RWPE2 (cell line): ENCODE measurements at regions not wholly inside any gene's neighbourhood (a gene's known extent, or its start where the extent isn't known, plus 50 kb on each side); places are given as distances from the start of the nearest gene placed in this dataset.

Source experiments
- ATAC-seq: fragments of 200-7000 bp; cut with Tn5 transposase; 3 replicates; pipeline ENCODE4 v1.9.1; 2021; ENCODE audit warnings: low read depth
- DNase-seq: peaks from one replicate; pipeline ENCODE4 v3.0.0-alpha.2; 2020; ENCODE audit warnings: low spot score
- H3K27ac ChIP-seq: fragments of 450-650 bp; 2 replicates; pipeline ENCODE4 v1.5.1; 2017; ENCODE audit warnings: mild to moderate bottlenecking; ENCODE audit not compliant: poor library complexity, severe bottlenecking
- H3K27me3 ChIP-seq: fragments of 250-450 bp; sonication (Bioruptor Pico); 2 replicates; pipeline ENCODE4 v1.5.1; 2021; ENCODE audit warnings: mild to moderate bottlenecking, moderate library complexity; ENCODE audit not compliant: insufficient read depth, poor library complexity, severe bottlenecking
- H3K36me3 ChIP-seq: fragments of 250-450 bp; sonication (Bioruptor Pico); 2 replicates; pipeline ENCODE4 v1.5.1; 2020; ENCODE audit warnings: low read depth, mild to moderate bottlenecking, moderate library complexity
- H3K4me1 ChIP-seq: fragments of 250-450 bp; sonication (Bioruptor Pico); 2 replicates; pipeline ENCODE4 v1.5.1; 2021; ENCODE audit warnings: mild to moderate bottlenecking, moderate library complexity; ENCODE audit not compliant: insufficient read depth, poor library complexity, severe bottlenecking
- H3K4me3 ChIP-seq: fragments of 250-450 bp; sonication (Bioruptor Pico); 2 replicates; pipeline ENCODE4 v1.5.1; 2021; ENCODE audit warnings: mild to moderate bottlenecking, moderate library complexity; ENCODE audit not compliant: severe bottlenecking
- H3K9me3 ChIP-seq: fragments of 250-450 bp; sonication (Bioruptor Pico); 2 replicates; pipeline ENCODE4 v1.5.1; 2021; ENCODE audit warnings: mild to moderate bottlenecking, moderate library complexity; ENCODE audit not compliant: severe bottlenecking
- CTCF ChIP-seq: fragments of 450-650 bp; IDR thresholded peaks from one replicate; pipeline ENCODE4 v1.5.1; 2017; ENCODE audit warnings: mild to moderate bottlenecking, moderate library complexity; ENCODE audit not compliant: poor library complexity, severe bottlenecking

GRCh38 chr5:145130996-145131395 lies 704.1 kb downstream of the PRELID2 start:
- Histone ChIP-seq H3K4me1 (no peaks in the 10 kb centered on the region), H3K4me3 (no peak overlapping the region), H3K9me3 (no peaks in the 10 kb centered on the region), H3K27ac (no peak overlapping the region), H3K27me3 (peaks cover 58% of the 10 kb centered on the region), H3K36me3 (no peaks in the 10 kb centered on the region)
- TF ChIP-seq CTCF: no peak
- no peak for ATAC-seq
- no peak for DNase-seq

- no peak for TF ChIP-seq CTCF
- Histone ChIP-seq H3K36me3 (no peaks in the 10 kb centered on the region), H3K27ac (no peak overlapping the region), H3K4me1 (no peaks in the 10 kb centered on the region), H3K9me3 (no peaks in the 10 kb centered on the region), H3K4me3 (no peak overlapping the region), H3K27me3 (peaks cover 63% of the 10 kb centered on the region)
- DNase-seq (no peak), ATAC-seq (no peak)
These were observed 705.3 kb downstream of the PRELID2 start for GRCh38 chr5:145129797-145130196.

- no peak overlapping the region for H3K4me3 ChIP-seq
- no peaks in the 10 kb centered on the region for H3K9me3 ChIP-seq
- no peaks in the 10 kb centered on the region for H3K36me3 ChIP-seq
- DNase-seq (no peak), ATAC-seq (no peak)
- H3K27ac ChIP-seq: no peak overlapping the region
- TF ChIP-seq CTCF: no peak
- H3K27me3 ChIP-seq: peaks cover 37% of the 10 kb centered on the region
- H3K4me1 ChIP-seq: no peaks in the 10 kb centered on the region
These were observed 710.3 kb downstream of the PRELID2 start for GRCh38 chr5:145124806-145125205.

GRCh38 chr5:145118611-145119010 lies 716.5 kb downstream of the PRELID2 start:
- Histone ChIP-seq H3K27ac (no peak overlapping the region), H3K27me3 (peaks cover 4% of the 10 kb centered on the region)
- no peak for TF ChIP-seq CTCF

GRCh38 chr5:145118127-145118526 lies 717.0 kb downstream of the PRELID2 start:
- ATAC-seq (no peak), DNase-seq (no peak)
- Histone ChIP-seq H3K27ac (no peak overlapping the region), H3K36me3 (no peaks in the 10 kb centered on the region), H3K4me1 (no peaks in the 10 kb centered on the region), H3K9me3 (no peaks in the 10 kb centered on the region), H3K4me3 (no peak overlapping the region), H3K27me3 (peaks cover 4% of the 10 kb centered on the region)
- TF ChIP-seq CTCF: no peak

More at GRCh38 chr5:145118611-145119010, 716.5 kb downstream of the PRELID2 start:
- no peaks in the 10 kb centered on the region for H3K36me3 ChIP-seq
- DNase-seq (no peak), ATAC-seq (no peak)
- H3K4me1 ChIP-seq: no peaks in the 10 kb centered on the region
- no peaks in the 10 kb centered on the region for H3K9me3 ChIP-seq
- H3K4me3 ChIP-seq: no peak overlapping the region
